HepG2 (cell line): ENCODE measurements at regions not wholly inside any gene's neighbourhood (a gene's known extent, or its start where the extent isn't known, plus 50 kb on each side); places are given as distances from the start of the nearest gene placed in this dataset.

ENCODE experiments used
- ATAC-seq: fragments of 200-7000 bp; cut with Tn5 transposase; 3 replicates; pipeline ENCODE4 v1.9.1; 2020; ENCODE audit warnings: mild to moderate bottlenecking, moderate library complexity
- BruUV-seq: library from RNA; stranded (reverse); fragments of 400-500 nt; replicated peaks from 2 replicates; lab custom pipeline; 2021; lab: Mats Ljungman, UMichigan
- CTCF ChIA-PET: fragments of 300-600 bp; formaldehyde crosslinking; extraction: SDS; loops from one replicate; lab custom pipeline; 2021; ENCODE audit warnings: low total read pairs, inconsistent platforms, low intra/inter-chr PET ratio; lab: Yijun Ruan, JAX
- POLR2A ChIA-PET: fragments of 350-600 bp; sonication (Branson Sonifier 250); formaldehyde crosslinking; loops from one replicate; lab custom pipeline; 2020; ENCODE audit warnings: antibody characterized with exemption, inconsistent platforms; lab: Yijun Ruan, JAX
- DNase-seq: peaks from one replicate; pipeline ENCODE4 v3.0.0-alpha.2; 2015; ENCODE audit warnings: low spot score
- FAIRE-seq: peaks from 3 replicates; lab custom pipeline; 2011; peaks lifted over from hg19 to GRCh38; lab: Jason Lieb, UNC
- H2AFZ ChIP-seq: one replicate; pipeline ENCODE4 v1.6.1; 2011; ENCODE audit warnings: low read length, inconsistent platforms
- H3K27ac ChIP-seq: fragments of 300-600 bp; 3 replicates; pipeline ENCODE4 v1.8.0; 2011; ENCODE audit warnings: mixed run types, mild to moderate bottlenecking, mixed read lengths, low read length, inconsistent platforms; ENCODE audit not compliant: insufficient read depth; ENCODE audit errors: extremely low read length
- H3K27me3 ChIP-seq, 2 experiments: fragments of 200-600 bp in 1 of 2; 2 replicates in 1 of 2; 3 replicates in 1 of 2; pipeline versions ENCODE4 v1.6.0 to v1.8.0; 2011; ENCODE audit warnings: low read length in 2 of 2, mild to moderate bottlenecking in 2 of 2, moderate library complexity in 2 of 2, inconsistent platforms in 1 of 2; ENCODE audit not compliant: insufficient read depth in 2 of 2, control insufficient read depth in 1 of 2
- H3K36me3 ChIP-seq, 2 experiments: fragments of 200-600 bp in 1 of 2; replicated peaks in 1 of 2; 2 replicates in 1 of 2; 3 replicates in 1 of 2; pipeline versions ENCODE4 v1.5.1 to v1.8.0; 2011; ENCODE audit warnings: low read length in 2 of 2, inconsistent platforms in 1 of 2; ENCODE audit not compliant: insufficient read depth in 2 of 2, control insufficient read depth in 1 of 2
- H3K4me1 ChIP-seq: 2 replicates; pipeline ENCODE4 v1.5.1; 2012; ENCODE audit warnings: low read length, inconsistent platforms; ENCODE audit not compliant: insufficient read depth
- H3K4me2 ChIP-seq: 2 replicates; pipeline ENCODE4 v1.6.0; 2011; ENCODE audit warnings: low read depth, low read length, inconsistent platforms
- H3K4me3 ChIP-seq, 3 experiments: fragments of 200-600 bp in 1 of 3; sonication (generic), shearing (Covaris generic) in 1 of 3; replicated peaks in 1 of 3; 2 replicates each; pipeline ENCODE4 v1.5.1; 2011 to 2016; ENCODE audit warnings: low read length in 3 of 3, inconsistent platforms in 2 of 3, low read depth in 2 of 3, mild to moderate bottlenecking in 2 of 3, control low read depth in 1 of 3, mixed read lengths in 1 of 3; ENCODE audit not compliant: insufficient read depth in 1 of 3
- H3K79me2 ChIP-seq: one replicate; pipeline ENCODE4 v1.6.1; 2011; ENCODE audit warnings: low read length, inconsistent platforms; ENCODE audit not compliant: insufficient read depth
- H3K9ac ChIP-seq: 2 replicates; pipeline ENCODE4 v1.6.0; 2011; ENCODE audit warnings: mild to moderate bottlenecking, low read depth, low read length, inconsistent platforms; ENCODE audit not compliant: insufficient read depth
- H3K9me3 ChIP-seq: 2 replicates; pipeline ENCODE4 v1.5.1; 2012; ENCODE audit warnings: mild to moderate bottlenecking, low read length
- H4K20me1 ChIP-seq: 2 replicates; pipeline ENCODE4 v1.6.0; 2011; ENCODE audit warnings: inconsistent platforms, mild to moderate bottlenecking, low read length, moderate library complexity; ENCODE audit not compliant: insufficient read depth
- GABPA ChIP-seq, 2 experiments: IDR thresholded peaks; 2 replicates each; pipeline ENCODE4 v1.6.1; 2011 to 2016; ENCODE audit warnings: low read depth in 2 of 2, low read length in 1 of 2, missing biosample characterization in 1 of 2, missing genetic modification characterization in 1 of 2
- JUNB ChIP-seq: sonication (generic); formaldehyde crosslinking; IDR thresholded peaks from 2 replicates; pipeline ENCODE4 v1.8.0; 2022; ENCODE audit warnings: missing genetic modification reagents, mild to moderate bottlenecking, borderline replicate concordance
- MAFF ChIP-seq: IDR thresholded peaks from 2 replicates; pipeline ENCODE4 v1.6.1; 2011; ENCODE audit warnings: low read depth, low read length, improper control_type of control experiment
- MAFK ChIP-seq, 2 experiments: IDR thresholded peaks in 1 of 2; conservative IDR thresholded peaks in 1 of 2; 2 replicates each; pipeline ENCODE4 v1.6.1; 2011; ENCODE audit warnings: improper control_type of control experiment in 2 of 2, low read length in 2 of 2
- SNRNP70 ChIP-seq: fragments of 200-400 bp; formaldehyde crosslinking; IDR thresholded peaks from 2 replicates; pipeline ENCODE4 v1.6.1; 2017; ENCODE audit warnings: mild to moderate bottlenecking, low read depth, low read length, moderate library complexity
- TCF12 ChIP-seq, 2 experiments: fragments of 450-650 bp in 1 of 2; sonication (generic) in 1 of 2; formaldehyde crosslinking in 1 of 2; IDR thresholded peaks; 2 replicates each; pipeline versions ENCODE4 v1.6.1 to v1.8.0; 2017 to 2022; ENCODE audit warnings: antibody characterized with exemption in 1 of 2, mild to moderate bottlenecking in 1 of 2, missing genetic modification reagents in 1 of 2, moderate library complexity in 1 of 2
- ZNF850 ChIP-seq: sonication (generic); formaldehyde crosslinking; conservative IDR thresholded peaks from 2 replicates; pipeline ENCODE4 v1.9.0; 2021; ENCODE audit warnings: mild to moderate bottlenecking, missing genetic modification reagents
- ZSCAN12 ChIP-seq: sonication (generic); formaldehyde crosslinking; IDR thresholded peaks from 2 replicates; pipeline ENCODE4 v1.9.0; 2021; ENCODE audit warnings: mild to moderate bottlenecking, missing genetic modification reagents
- WGBS: methylation state at CpG from one replicate; pipeline ENCODE4 v1.1.6; 2017; ENCODE audit warnings: low lambda C conversion rate; 5-methylcytosine and 5-hydroxymethylcytosine counted together
- in situ Hi-C: cut with HindIII; loops from 2 replicates; pipeline ENCODE4 v1.10.0; 2017; ENCODE audit warnings: low pct_unique_long_range_greater_than_20kb; ENCODE audit not compliant: extremely low pct_ligation_motif_present
- intact Hi-C: fragments of 100-400 bp; cut with micrococcal nuclease; formaldehyde crosslinking; loops from one replicate; pipeline ENCODE4 v1.10.0; 2022; ENCODE audit not compliant: unreplicated experiment
- TF ChIP-seq, protein P1 (sequence below): sonication (generic); formaldehyde crosslinking; IDR thresholded peaks from 2 replicates; pipeline ENCODE4 v1.9.0; 2022; ENCODE audit warnings: low read depth, missing genetic modification reagents
- TF ChIP-seq, protein P2 (sequence below): sonication (generic); formaldehyde crosslinking; IDR thresholded peaks from 2 replicates; pipeline ENCODE4 v1.5.1; 2020; ENCODE audit warnings: mild to moderate bottlenecking, missing genetic modification reagents, moderate library complexity
- TF ChIP-seq, protein P3 (sequence below): sonication (generic); formaldehyde crosslinking; IDR thresholded peaks from 2 replicates; pipeline ENCODE4 v1.4.0; 2020; ENCODE audit warnings: mild to moderate bottlenecking, missing genetic modification reagents
- TF ChIP-seq, protein P4 (sequence below): sonication (generic); formaldehyde crosslinking; IDR thresholded peaks from 2 replicates; pipeline ENCODE4 v1.8.0; 2022; ENCODE audit warnings: mild to moderate bottlenecking, missing genetic modification reagents; ENCODE audit not compliant: insufficient replicate concordance
- TF ChIP-seq, protein P5 (sequence below), 2 experiments: fragments of 450-650 bp in 1 of 2; sonication (generic) in 1 of 2; formaldehyde crosslinking; IDR thresholded peaks; 2 replicates each; pipeline versions ENCODE4 v1.5.0 to v1.8.0; 2020 to 2022; ENCODE audit warnings: mild to moderate bottlenecking in 1 of 2, missing genetic modification reagents in 1 of 2
- TF ChIP-seq, protein P6 (sequence below): sonication (generic); formaldehyde crosslinking; IDR thresholded peaks from 2 replicates; pipeline ENCODE4 v1.8.0; 2023; ENCODE audit warnings: mild to moderate bottlenecking, missing genetic modification reagents

DNA sequence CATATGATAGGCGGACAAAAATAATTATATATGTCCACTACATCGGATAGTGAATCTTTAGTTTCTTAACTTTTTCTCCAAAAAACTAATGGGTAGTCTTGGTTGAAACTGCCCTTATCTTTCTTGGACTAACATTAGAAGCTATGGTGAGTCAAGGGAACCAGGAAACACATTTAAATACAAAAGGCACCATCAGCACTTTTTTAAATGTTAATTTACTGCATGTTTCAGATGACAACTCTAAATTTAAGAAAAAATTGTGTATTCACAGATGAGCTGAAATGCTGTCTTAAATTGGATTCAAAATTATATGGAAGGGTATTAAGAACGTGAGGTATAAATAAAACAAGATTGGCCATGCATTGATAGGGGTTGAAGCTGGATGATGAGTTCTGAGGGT, 75.6 kb upstream of the CERS6 start:
- ChIA-PET CTCF (no interaction called here), POLR2A (no interaction called here)
- H3K27ac ChIP-seq = no peak overlapping the region
- H3K36me3 ChIP-seq = no peaks in the 10 kb centered on the region
- ATAC-seq (no peak), FAIRE-seq (no peak), DNase-seq (no peak)
- H3K79me2 ChIP-seq = no peaks in the 10 kb centered on the region
- no peaks in the 10 kb centered on the region for H3K4me1 ChIP-seq
- intact Hi-C loops = no loop called here
- no peak overlapping the region for H2AFZ ChIP-seq
- TF ChIP-seq, protein P1, sequence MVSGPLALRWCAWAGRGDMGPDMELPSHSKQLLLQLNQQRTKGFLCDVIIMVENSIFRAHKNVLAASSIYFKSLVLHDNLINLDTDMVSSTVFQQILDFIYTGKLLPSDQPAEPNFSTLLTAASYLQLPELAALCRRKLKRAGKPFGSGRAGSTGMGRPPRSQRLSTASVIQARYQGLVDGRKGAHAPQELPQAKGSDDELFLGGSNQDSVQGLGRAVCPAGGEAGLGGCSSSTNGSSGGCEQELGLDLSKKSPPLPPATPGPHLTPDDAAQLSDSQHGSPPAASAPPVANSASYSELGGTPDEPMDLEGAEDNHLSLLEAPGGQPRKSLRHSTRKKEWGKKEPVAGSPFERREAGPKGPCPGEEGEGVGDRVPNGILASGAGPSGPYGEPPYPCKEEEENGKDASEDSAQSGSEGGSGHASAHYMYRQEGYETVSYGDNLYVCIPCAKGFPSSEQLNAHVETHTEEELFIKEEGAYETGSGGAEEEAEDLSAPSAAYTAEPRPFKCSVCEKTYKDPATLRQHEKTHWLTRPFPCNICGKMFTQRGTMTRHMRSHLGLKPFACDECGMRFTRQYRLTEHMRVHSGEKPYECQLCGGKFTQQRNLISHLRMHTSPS (CRISPR knock-in tag) = no peak
- no peak for TF ChIP-seq SNRNP70
- TF ChIP-seq, protein P2, sequence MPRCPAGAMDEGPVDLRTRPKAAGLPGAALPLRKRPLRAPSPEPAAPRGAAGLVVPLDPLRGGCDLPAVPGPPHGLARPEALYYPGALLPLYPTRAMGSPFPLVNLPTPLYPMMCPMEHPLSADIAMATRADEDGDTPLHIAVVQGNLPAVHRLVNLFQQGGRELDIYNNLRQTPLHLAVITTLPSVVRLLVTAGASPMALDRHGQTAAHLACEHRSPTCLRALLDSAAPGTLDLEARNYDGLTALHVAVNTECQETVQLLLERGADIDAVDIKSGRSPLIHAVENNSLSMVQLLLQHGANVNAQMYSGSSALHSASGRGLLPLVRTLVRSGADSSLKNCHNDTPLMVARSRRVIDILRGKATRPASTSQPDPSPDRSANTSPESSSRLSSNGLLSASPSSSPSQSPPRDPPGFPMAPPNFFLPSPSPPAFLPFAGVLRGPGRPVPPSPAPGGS (CRISPR knock-in tag) = no peak
- TF ChIP-seq, protein P3, sequence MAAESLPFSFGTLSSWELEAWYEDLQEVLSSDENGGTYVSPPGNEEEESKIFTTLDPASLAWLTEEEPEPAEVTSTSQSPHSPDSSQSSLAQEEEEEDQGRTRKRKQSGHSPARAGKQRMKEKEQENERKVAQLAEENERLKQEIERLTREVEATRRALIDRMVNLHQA (CRISPR knock-in tag) = no peak
- TF ChIP-seq TCF12 (IDR thresholded peaks at IDR 0.05) = no peak
- TF ChIP-seq TCF12 (CRISPR knock-in tag; IDR thresholded peaks at IDR 0.05) = no peak
- TF ChIP-seq, protein P4, sequence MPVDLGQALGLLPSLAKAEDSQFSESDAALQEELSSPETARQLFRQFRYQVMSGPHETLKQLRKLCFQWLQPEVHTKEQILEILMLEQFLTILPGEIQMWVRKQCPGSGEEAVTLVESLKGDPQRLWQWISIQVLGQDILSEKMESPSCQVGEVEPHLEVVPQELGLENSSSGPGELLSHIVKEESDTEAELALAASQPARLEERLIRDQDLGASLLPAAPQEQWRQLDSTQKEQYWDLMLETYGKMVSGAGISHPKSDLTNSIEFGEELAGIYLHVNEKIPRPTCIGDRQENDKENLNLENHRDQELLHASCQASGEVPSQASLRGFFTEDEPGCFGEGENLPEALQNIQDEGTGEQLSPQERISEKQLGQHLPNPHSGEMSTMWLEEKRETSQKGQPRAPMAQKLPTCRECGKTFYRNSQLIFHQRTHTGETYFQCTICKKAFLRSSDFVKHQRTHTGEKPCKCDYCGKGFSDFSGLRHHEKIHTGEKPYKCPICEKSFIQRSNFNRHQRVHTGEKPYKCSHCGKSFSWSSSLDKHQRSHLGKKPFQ (CRISPR knock-in tag) = no peak
- TF ChIP-seq, protein P5, sequence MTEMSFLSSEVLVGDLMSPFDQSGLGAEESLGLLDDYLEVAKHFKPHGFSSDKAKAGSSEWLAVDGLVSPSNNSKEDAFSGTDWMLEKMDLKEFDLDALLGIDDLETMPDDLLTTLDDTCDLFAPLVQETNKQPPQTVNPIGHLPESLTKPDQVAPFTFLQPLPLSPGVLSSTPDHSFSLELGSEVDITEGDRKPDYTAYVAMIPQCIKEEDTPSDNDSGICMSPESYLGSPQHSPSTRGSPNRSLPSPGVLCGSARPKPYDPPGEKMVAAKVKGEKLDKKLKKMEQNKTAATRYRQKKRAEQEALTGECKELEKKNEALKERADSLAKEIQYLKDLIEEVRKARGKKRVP (CRISPR knock-in tag; IDR thresholded peaks at IDR 0.05) = no peak
- peak; percentile 59 to 85; a peak in 3 of 4 replicates for TF ChIP-seq MAFK (conservative IDR thresholded peaks at IDR 0.05 in 1 of 2, IDR thresholded peaks at IDR 0.05 in 1 of 2; ENCODE audit: low read length in 2 of 2)
- no peak for TF ChIP-seq JUNB (CRISPR knock-in tag)
- TF ChIP-seq, protein P6, sequence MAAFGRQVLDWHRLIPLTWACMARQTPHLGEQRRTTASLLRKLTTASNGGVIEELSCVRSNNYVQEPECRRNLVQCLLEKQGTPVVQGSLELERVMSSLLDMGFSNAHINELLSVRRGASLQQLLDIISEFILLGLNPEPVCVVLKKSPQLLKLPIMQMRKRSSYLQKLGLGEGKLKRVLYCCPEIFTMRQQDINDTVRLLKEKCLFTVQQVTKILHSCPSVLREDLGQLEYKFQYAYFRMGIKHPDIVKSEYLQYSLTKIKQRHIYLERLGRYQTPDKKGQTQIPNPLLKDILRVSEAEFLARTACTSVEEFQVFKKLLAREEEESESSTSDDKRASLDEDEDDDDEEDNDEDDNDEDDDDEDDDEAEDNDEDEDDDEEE = no peak
- no peak for TF ChIP-seq ZSCAN12 (CRISPR knock-in tag)
- TF ChIP-seq MAFF = peak; percentile 78
- TF ChIP-seq ZNF850 (CRISPR knock-in tag) = no peak
- TF ChIP-seq GABPA (IDR thresholded peaks at IDR 0.05; ENCODE audit: low read depth, low read length) = no peak
- no peak for TF ChIP-seq GABPA (CRISPR knock-in tag; IDR thresholded peaks at IDR 0.05; ENCODE audit: low read depth)
- H3K27me3 ChIP-seq = no peaks in the 10 kb centered on the region
- no peak overlapping the region for H3K9ac ChIP-seq
- no peaks in the 10 kb centered on the region for H4K20me1 ChIP-seq
- peaks cover 5% of the 10 kb centered on the region; the same call in 1 of the 2 replicates for H3K9me3 ChIP-seq
- no peak overlapping the region for H3K4me2 ChIP-seq
- no TSS peak for BruUV-seq
- in situ Hi-C loops = no loop called here
- no peak overlapping the region for H3K4me3 ChIP-seq
- 52% methylated on average over 3 of the region's 3 CpGs for WGBS
